ENCODE measurements at regions not wholly inside any gene's neighbourhood (a gene's known extent, or its start where the extent isn't known, plus 50 kb on each side); places are given as distances from the start of the nearest gene placed in this dataset.

- no peaks in the 10 kb centered on the region for H3K27me3 Mint-ChIP-seq (ENCODE audit: low read depth)
These were observed 454.4 kb upstream of the ACVR2A start for GRCh38 chr2:147390475-147390874.

More at GRCh38 chr2:147390475-147390874, 454.4 kb upstream of the ACVR2A start:
- no peak overlapping the region for H2BK5ac ChIP-seq (ENCODE audit: insufficient read length, low read length)
- H3K27ac Mint-ChIP-seq = no peak overlapping the region
- no peaks in the 10 kb centered on the region; a peak in 1 of 5 replicates for H3K9me3 Mint-ChIP-seq
- no peak overlapping the region for H2BK15ac ChIP-seq (ENCODE audit: low read depth, low read length)
- no peaks in the 10 kb centered on the region for H3K23me2 ChIP-seq (ENCODE audit: insufficient read length, low read depth, low read length, poor library complexity, severe bottlenecking)
- no peak for TF ChIP-seq CTCF (conservative IDR thresholded peaks at IDR 0.05)
- no peak overlapping the region for H2AK5ac ChIP-seq (ENCODE audit: insufficient read length, low read length)
- no peak overlapping the region for H3K18ac ChIP-seq (ENCODE audit: insufficient read length, low read depth, low read length)
- H3K4me2 ChIP-seq (ENCODE audit: insufficient read depth, insufficient read length, low read length) = no peak overlapping the region
- no peak overlapping the region for H4K5ac ChIP-seq (ENCODE audit: insufficient read length, low read depth, low read length)
- no peak overlapping the region for H3K56ac ChIP-seq (ENCODE audit: insufficient read length, low read depth, low read length)
- H3K36me3 Mint-ChIP-seq (ENCODE audit: insufficient read depth in 1 of 3, low read depth in 3 of 3) = peaks cover 0 to 1% (median 0%) of the 10 kb centered on the region in 3 experiments; a peak in 1 of 7 replicates
- no peak overlapping the region for H4K91ac ChIP-seq (ENCODE audit: insufficient read length, low read depth, low read length)
- H3K4me1 ChIP-seq (ENCODE audit: insufficient read depth, low read length) = no peaks in the 10 kb centered on the region
- no peak overlapping the region for H3T11ph ChIP-seq (ENCODE audit: low read length)
- H2AFZ ChIP-seq (ENCODE audit: low read length) = no peak overlapping the region
- H4K20me1 ChIP-seq (ENCODE audit: control insufficient read depth, insufficient read depth, insufficient read length) = no peaks in the 10 kb centered on the region
- DNase-seq = no peak
- no peak overlapping the region for H3K4me3 Mint-ChIP-seq
- H3K27me3 ChIP-seq (ENCODE audit: insufficient read depth, low read length) = no peaks in the 10 kb centered on the region
- H3K23ac ChIP-seq (ENCODE audit: insufficient read length, low read depth, low read length) = no peak overlapping the region
- H3K14ac ChIP-seq (ENCODE audit: insufficient read depth, low read length) = no peak overlapping the region
- H3K79me2 ChIP-seq (ENCODE audit: insufficient read depth, low read length) = no peaks in the 10 kb centered on the region
- no peaks in the 10 kb centered on the region for H3K79me1 ChIP-seq (ENCODE audit: insufficient read depth, low read depth, low read length, poor library complexity, severe bottlenecking)
- no peak overlapping the region for H2BK120ac ChIP-seq (ENCODE audit: low read depth, low read length, poor library complexity, severe bottlenecking)
- no peak overlapping the region for H4K8ac ChIP-seq (replicated peaks; ENCODE audit: insufficient read length, low read depth, low read length)
- H2BK12ac ChIP-seq (ENCODE audit: insufficient read length, low read depth, low read length) = no peak overlapping the region
- H3K27ac ChIP-seq (ENCODE audit: insufficient read length, low read depth, low read length) = no peak overlapping the region
- H2BK20ac ChIP-seq (ENCODE audit: low read depth, low read length, poor library complexity, severe bottlenecking) = no peak overlapping the region
- H3K4me1 Mint-ChIP-seq = peaks cover 6 to 7% of the 10 kb centered on the region in 2 experiments
- no peaks in the 10 kb centered on the region for H3K9me3 ChIP-seq (ENCODE audit: control insufficient read depth, low read depth, low read length)
- WGBS (ENCODE audit: extremely low coverage, insufficient read length, low lambda C conversion rate) = no CpG with 5 or more reads among the region's 3 CpGs
- no peak overlapping the region for H3K9ac ChIP-seq (ENCODE audit: extremely low read depth, insufficient read length, low read length)
- H3K4ac ChIP-seq (ENCODE audit: low read depth, low read length) = no peak overlapping the region
